IMR-90 (cell line): ENCODE measurements at regions not wholly inside any gene's neighbourhood (a gene's known extent, or its start where the extent isn't known, plus 50 kb on each side); places are given as distances from the start of the nearest gene placed in this dataset.

ENCODE experiments used
- ATAC-seq: fragments of 200-7000 bp; cut with Tn5 transposase; 2 replicates; pipeline ENCODE4 v1.9.1; 2020; ENCODE audit warnings: low read depth, mild to moderate bottlenecking, moderate library complexity
- BruUV-seq: library from RNA; stranded (reverse); fragments of 400-500 nt; replicated peaks from 2 replicates; lab custom pipeline; 2021; lab: Mats Ljungman, UMichigan
- CTCF ChIA-PET: fragments of 300-600 bp; formaldehyde crosslinking; extraction: SDS; loops from one replicate; lab custom pipeline; 2021; ENCODE audit warnings: antibody characterized with exemption; lab: Yijun Ruan, JAX
- POLR2A ChIA-PET: fragments of 300-600 bp; sonication (Branson Sonifier 250); formaldehyde crosslinking; loops from one replicate; lab custom pipeline; 2022; ENCODE audit warnings: antibody characterized with exemption; ENCODE audit not compliant: unreplicated experiment; lab: Charles Lee
- DNase-seq: peaks from one replicate; pipeline ENCODE4 v3.0.0; 2013
- H2AFZ ChIP-seq: replicated peaks from 2 replicates; pipeline ENCODE3; 2013; ENCODE audit warnings: low read length, mild to moderate bottlenecking; ENCODE audit not compliant: poor library complexity
- H2AK5ac ChIP-seq: 2 replicates; pipeline ENCODE4 v1.6.1; 2013; ENCODE audit warnings: low read depth, low read length, inconsistent platforms
- H2AK9ac ChIP-seq: replicated peaks from 2 replicates; pipeline ENCODE3; 2013; ENCODE audit warnings: mild to moderate bottlenecking, low read depth, low read length, moderate library complexity; ENCODE audit not compliant: poor library complexity
- H2BK120ac ChIP-seq: 2 replicates; pipeline ENCODE4 v1.6.1; 2013; ENCODE audit warnings: low read depth, low read length, inconsistent platforms
- H2BK15ac ChIP-seq: 3 replicates; pipeline ENCODE4 v1.6.1; 2013; ENCODE audit warnings: low read depth, low read length, inconsistent platforms
- H2BK20ac ChIP-seq: 2 replicates; pipeline ENCODE4 v1.6.1; 2013; ENCODE audit warnings: low read depth, mild to moderate bottlenecking, inconsistent platforms, low read length, moderate library complexity
- H2BK5ac ChIP-seq: 2 replicates; pipeline ENCODE4 v1.6.1; 2013; ENCODE audit warnings: mild to moderate bottlenecking, low read depth, low read length, inconsistent platforms; ENCODE audit not compliant: poor library complexity, severe bottlenecking
- H3K14ac ChIP-seq: replicated peaks from 2 replicates; pipeline ENCODE4 v1.6.1; 2013; ENCODE audit warnings: low read depth, low read length, inconsistent platforms
- H3K18ac ChIP-seq: 2 replicates; pipeline ENCODE4 v1.6.1; 2013; ENCODE audit warnings: low read depth, low read length, control low read depth
- H3K23ac ChIP-seq: 2 replicates; pipeline ENCODE4 v1.6.1; 2013; ENCODE audit warnings: low read depth, low read length, inconsistent platforms
- H3K27ac ChIP-seq: 2 replicates; pipeline ENCODE4 v1.5.1; 2013; ENCODE audit warnings: mild to moderate bottlenecking, control low read depth, low read length; ENCODE audit not compliant: insufficient read depth
- H3K27me3 ChIP-seq: 2 replicates; pipeline ENCODE4 v1.6.1; 2013; ENCODE audit warnings: low read length; ENCODE audit not compliant: control insufficient read depth, insufficient read depth
- H3K36me3 ChIP-seq: 2 replicates; pipeline ENCODE4 v1.6.1; 2013; ENCODE audit warnings: low read length, mixed read lengths; ENCODE audit not compliant: control insufficient read depth, insufficient read depth
- H3K4ac ChIP-seq: 2 replicates; pipeline ENCODE4 v1.6.1; 2013; ENCODE audit warnings: low read depth, low read length, inconsistent platforms
- H3K4me1 ChIP-seq: 2 replicates; pipeline ENCODE4 v1.6.1; 2013; ENCODE audit warnings: low read length, mixed read lengths; ENCODE audit not compliant: control insufficient read depth, insufficient read depth
- H3K4me2 ChIP-seq: 2 replicates; pipeline ENCODE4 v1.6.1; 2013; ENCODE audit warnings: low read depth, mild to moderate bottlenecking, control low read depth, low read length, moderate library complexity
- H3K4me3 ChIP-seq: 2 replicates; pipeline ENCODE4 v1.5.1; 2013; ENCODE audit warnings: low read depth, mild to moderate bottlenecking, control low read depth, low read length, moderate library complexity; ENCODE audit not compliant: insufficient read depth
- H3K56ac ChIP-seq: 2 replicates; pipeline ENCODE4 v1.6.1; 2013; ENCODE audit warnings: low read length, inconsistent platforms; ENCODE audit not compliant: insufficient read depth; ENCODE audit errors: extremely low read depth
- H3K79me1 ChIP-seq, 2 experiments: 2 replicates each; pipeline ENCODE4 v1.6.1; 2013; ENCODE audit warnings: low read length in 2 of 2, inconsistent platforms in 1 of 2, low read depth in 1 of 2
- H3K9ac ChIP-seq: 2 replicates; pipeline ENCODE4 v1.6.1; 2013; ENCODE audit warnings: low read depth, low read length, control low read depth
- H3K9me1 ChIP-seq: 2 replicates; pipeline ENCODE4 v1.6.1; 2013; ENCODE audit warnings: low read length, inconsistent platforms; ENCODE audit not compliant: insufficient read depth
- H3K9me3 ChIP-seq: 2 replicates; pipeline ENCODE4 v1.6.1; 2013; ENCODE audit warnings: low read length; ENCODE audit not compliant: control insufficient read depth, insufficient read depth
- H4K20me1 ChIP-seq: 2 replicates; pipeline ENCODE4 v1.6.1; 2013; ENCODE audit warnings: low read length, inconsistent platforms; ENCODE audit not compliant: insufficient read depth
- H4K5ac ChIP-seq: 2 replicates; pipeline ENCODE4 v1.6.1; 2013; ENCODE audit warnings: mild to moderate bottlenecking, low read depth, low read length, control low read depth
- H4K8ac ChIP-seq, 2 experiments: 2 replicates each; pipeline ENCODE4 v1.6.1; 2013; ENCODE audit warnings: low read depth in 2 of 2, low read length in 2 of 2, control low read depth in 1 of 2, inconsistent platforms in 1 of 2
- H4K91ac ChIP-seq: 2 replicates; pipeline ENCODE4 v1.6.1; 2013; ENCODE audit warnings: low read depth, low read length, inconsistent platforms; ENCODE audit not compliant: insufficient read depth
- CEBPB ChIP-seq: IDR thresholded peaks from 2 replicates; pipeline ENCODE4 v1.6.1; 2012; ENCODE audit warnings: low read depth, low read length, improper control_type of control experiment
- CHD1 ChIP-seq: IDR thresholded peaks from 2 replicates; pipeline ENCODE4 v1.6.1; 2012; ENCODE audit warnings: low read depth, low read length, improper control_type of control experiment
- ELK1 ChIP-seq: fragments of 150-350 bp; IDR thresholded peaks from 2 replicates; pipeline ENCODE4 v1.6.1; 2016; ENCODE audit warnings: low read depth, mild to moderate bottlenecking, low read length, moderate library complexity, borderline replicate concordance
- MAFK ChIP-seq: IDR thresholded peaks from 2 replicates; pipeline ENCODE4 v1.6.1; 2012; ENCODE audit warnings: low read depth, low read length, improper control_type of control experiment
- MXI1 ChIP-seq: IDR thresholded peaks from 2 replicates; pipeline ENCODE4 v1.6.1; 2012; ENCODE audit warnings: low read depth, mild to moderate bottlenecking, low read length, moderate library complexity, borderline replicate concordance
- POLR2A ChIP-seq: IDR thresholded peaks from 2 replicates; pipeline ENCODE4 v1.6.1; 2012; ENCODE audit warnings: mild to moderate bottlenecking, low read depth, low read length
- RCOR1 ChIP-seq: IDR thresholded peaks from 2 replicates; pipeline ENCODE4 v1.6.1; 2012; ENCODE audit warnings: mild to moderate bottlenecking, low read length, improper control_type of control experiment; ENCODE audit not compliant: insufficient replicate concordance
- RFX5 ChIP-seq: IDR thresholded peaks from 2 replicates; pipeline ENCODE4 v1.8.0; 2012; ENCODE audit warnings: low read depth, mild to moderate bottlenecking, low read length, moderate library complexity
- SMC3 ChIP-seq: fragments of 150-350 bp; IDR thresholded peaks from 2 replicates; pipeline ENCODE4 v1.6.1; 2016; ENCODE audit warnings: low read depth, mild to moderate bottlenecking, antibody characterized with exemption, low read length, moderate library complexity
- WGBS, 2 experiments: methylation state at CpG; one replicate each; pipeline versions ENCODE4 v1.1.5 to v1.1.7; 2013; ENCODE audit warnings: missing lambda C conversion rate in 2 of 2; ENCODE audit not compliant: insufficient read length in 1 of 2; ENCODE audit errors: extremely low coverage in 2 of 2; 5-methylcytosine and 5-hydroxymethylcytosine counted together
- dilution Hi-C: fragments of 300-500 bp; cut with HindIII; formaldehyde crosslinking; loops from one replicate; pipeline ENCODE4 v1.14.3; 2018; ENCODE audit warnings: low sequenced_read_pairs; ENCODE audit not compliant: unreplicated experiment
- in situ Hi-C: fragments of 300-500 bp; cut with MboI; formaldehyde crosslinking; loops from 3 replicates; pipeline ENCODE4 v1.14.3; 2019; ENCODE audit warnings: low sequenced_read_pairs, inconsistent platforms, mixed read lengths
- intact Hi-C: fragments of 100-400 bp; cut with micrococcal nuclease; formaldehyde crosslinking; loops from 2 replicates; pipeline ENCODE4 v1.10.0; 2022

GRCh38 chr6:5833120-5833519 lies 173.6 kb downstream of the NRN1 start:
- no peaks in the 10 kb centered on the region for H3K36me3 ChIP-seq
- TF ChIP-seq MAFK (no peak), POLR2A (no peak), CEBPB (no peak), ELK1 (no peak), RFX5 (no peak), MXI1 (no peak), RCOR1 (no peak), CHD1 (no peak), SMC3 (no peak)
- no peak overlapping the region for H4K8ac ChIP-seq
- no peak overlapping the region for H2BK5ac ChIP-seq
- WGBS, 2 experiments, result no CpG with 5 or more reads among the region's 3 CpGs
- H3K23ac ChIP-seq, result no peak overlapping the region
- H2BK120ac ChIP-seq, result no peak overlapping the region
- BruUV-seq, result no TSS peak
- no peak overlapping the region for H3K18ac ChIP-seq
- no peak overlapping the region for H2BK20ac ChIP-seq
- H3K9ac ChIP-seq, result no peak overlapping the region
- ATAC-seq (no peak), DNase-seq (no peak)
- in situ Hi-C loops, result no loop called here
- dilution Hi-C loops, result no loop called here
- H4K91ac ChIP-seq, result no peak overlapping the region
- H2AK5ac ChIP-seq, result no peak overlapping the region
- ChIA-PET POLR2A (no interaction called here), CTCF (no interaction called here)
- no peaks in the 10 kb centered on the region for H4K20me1 ChIP-seq
- H3K27ac ChIP-seq, result no peak overlapping the region
- no peaks in the 10 kb centered on the region for H3K27me3 ChIP-seq
- H2AK9ac ChIP-seq, result no peak overlapping the region
- H3K14ac ChIP-seq, result no peak overlapping the region
- H3K4me2 ChIP-seq, result no peak overlapping the region
- H3K9me1 ChIP-seq, result no peaks in the 10 kb centered on the region
- H2AFZ ChIP-seq, result no peak overlapping the region
- H3K4me3 ChIP-seq, result no peak overlapping the region
- intact Hi-C loops, result no loop called here
- no peak overlapping the region for H4K5ac ChIP-seq
- H3K56ac ChIP-seq, result no peak overlapping the region
- H2BK15ac ChIP-seq, result no peak overlapping the region
- no peaks in the 10 kb centered on the region for H3K79me1 ChIP-seq
- H3K4me1 ChIP-seq, result no peaks in the 10 kb centered on the region
- peaks cover 5% of the 10 kb centered on the region; the same call in 1 of the 2 replicates for H3K9me3 ChIP-seq
- no peak overlapping the region for H3K4ac ChIP-seq
